Liver (tissue), 8 donors: ENCODE measurements at regions not wholly inside any gene's neighbourhood (a gene's known extent, or its start where the extent isn't known, plus 50 kb on each side); places are given as distances from the start of the nearest gene placed in this dataset.

Experiments used
- DNase-seq: peaks from one replicate; pipeline ENCODE4 v3.0.0-alpha.2; 2017; ENCODE audit warnings: low spot score
- H3K27ac ChIP-seq, 2 donors: one replicate each; pipeline ENCODE4 v1.7.0; 2013; ENCODE audit warnings: inconsistent platforms in 2 of 2, low read length in 2 of 2, control low read depth in 1 of 2, low read depth in 1 of 2, mild to moderate bottlenecking in 1 of 2
- H3K27me3 ChIP-seq, 4 donors: one replicate each; pipeline versions ENCODE4 v1.6.1 to v1.7.0; 2013; ENCODE audit warnings: low read length in 3 of 4, inconsistent platforms in 1 of 4, mild to moderate bottlenecking in 1 of 4, moderate library complexity in 1 of 4; ENCODE audit not compliant: control insufficient read depth in 4 of 4, insufficient read depth in 4 of 4
- H3K36me3 ChIP-seq, 4 donors: one replicate each; pipeline versions ENCODE4 v1.6.1 to v1.7.0; 2013; ENCODE audit warnings: low read length in 3 of 4, mild to moderate bottlenecking in 3 of 4, low read depth in 1 of 4, moderate library complexity in 1 of 4; ENCODE audit not compliant: control insufficient read depth in 4 of 4, insufficient read depth in 3 of 4
- H3K4me1 ChIP-seq, 4 donors: one replicate each; pipeline versions ENCODE4 v1.6.1 to v1.7.0; 2013; ENCODE audit warnings: low read length in 3 of 4, mild to moderate bottlenecking in 3 of 4, moderate library complexity in 1 of 4; ENCODE audit not compliant: control insufficient read depth in 4 of 4, insufficient read depth in 4 of 4
- H3K4me3 ChIP-seq, 3 donors: one replicate each; pipeline versions ENCODE4 v1.6.1 to v1.7.0; 2013; ENCODE audit warnings: low read length in 3 of 3, control low read depth in 1 of 3, low read depth in 1 of 3, mild to moderate bottlenecking in 1 of 3
- H3K9ac ChIP-seq, 2 donors: one replicate each; pipeline ENCODE4 v1.7.0; 2013; ENCODE audit warnings: low read length in 2 of 2, mild to moderate bottlenecking in 2 of 2, moderate library complexity in 2 of 2, control low read depth in 1 of 2, low read depth in 1 of 2
- H3K9me3 ChIP-seq, 4 donors: one replicate each; pipeline versions ENCODE4 v1.6.1 to v1.7.0; 2013; ENCODE audit warnings: low read length in 3 of 4; ENCODE audit not compliant: control insufficient read depth in 4 of 4
- CTCF ChIP-seq: fragments of 150-350 bp; IDR thresholded peaks from 2 replicates; pipeline ENCODE4 v1.5.1; 2017; ENCODE audit warnings: improper control_type of control experiment, low read depth, low read length; ENCODE audit not compliant: missing input control
- EGR1 ChIP-seq, 2 donors: IDR thresholded peaks; 2 replicates each; pipeline ENCODE4 v1.6.1; 2016 to 2018; ENCODE audit warnings: antibody characterized with exemption in 2 of 2, low read depth in 2 of 2
- FOXA1 ChIP-seq: IDR thresholded peaks from 2 replicates; pipeline ENCODE4 v1.6.1; 2016; ENCODE audit warnings: antibody characterized with exemption
- FOXA2 ChIP-seq: IDR thresholded peaks from 2 replicates; pipeline ENCODE4 v1.6.1; 2016; ENCODE audit warnings: antibody characterized with exemption
- HNF4G ChIP-seq: IDR thresholded peaks from 2 replicates; pipeline ENCODE4 v1.6.1; 2016; ENCODE audit warnings: antibody characterized with exemption
- JUND ChIP-seq, 2 donors: IDR thresholded peaks; 2 replicates each; pipeline ENCODE4 v1.6.1; 2016; ENCODE audit warnings: antibody characterized with exemption in 2 of 2
- MAX ChIP-seq: IDR thresholded peaks from 2 replicates; pipeline ENCODE4 v1.6.1; 2016; ENCODE audit warnings: antibody characterized with exemption
- NR2F2 ChIP-seq: IDR thresholded peaks from 2 replicates; pipeline ENCODE4 v1.6.1; 2016; ENCODE audit warnings: antibody characterized with exemption
- RAD21 ChIP-seq, 2 donors: IDR thresholded peaks; 2 replicates each; pipeline ENCODE4 v1.6.1; 2016; ENCODE audit warnings: antibody characterized with exemption in 2 of 2, mild to moderate bottlenecking in 2 of 2
- REST ChIP-seq: IDR thresholded peaks from 2 replicates; pipeline ENCODE4 v1.6.1; 2016; ENCODE audit warnings: antibody characterized with exemption, mild to moderate bottlenecking
- RXRA ChIP-seq, 2 donors: IDR thresholded peaks; 2 replicates each; pipeline ENCODE4 v1.6.1; 2017 to 2018; ENCODE audit warnings: antibody characterized with exemption in 2 of 2, mild to moderate bottlenecking in 1 of 2
- SP1 ChIP-seq: IDR thresholded peaks from 2 replicates; pipeline ENCODE4 v1.6.1; 2018; ENCODE audit warnings: antibody characterized with exemption, mild to moderate bottlenecking
- YY1 ChIP-seq: IDR thresholded peaks from 2 replicates; pipeline ENCODE4 v1.6.1; 2016; ENCODE audit warnings: antibody characterized with exemption, mild to moderate bottlenecking
- ZBTB33 ChIP-seq: IDR thresholded peaks from 2 replicates; pipeline ENCODE4 v1.6.1; 2016; ENCODE audit warnings: antibody characterized with exemption
- WGBS: extraction: QIAGEN DNeasy Blood & Tissue Kit; methylation state at CpG from one replicate; pipeline ENCODE4 v1.1.7; 2013; 5-methylcytosine and 5-hydroxymethylcytosine counted together
- donor health status: healthy.
- donor health status: healthy.
- donor health status: healthy.
- donor health status: healthy.
- donor health status: healthy.

- 94% methylated on average over 8 of the region's 8 CpGs for WGBS
- Histone ChIP-seq H3K9ac (no peak overlapping the region), H3K4me1 (no peaks in the 10 kb centered on the region), H3K4me3 (no peak overlapping the region), H3K27ac (no peak overlapping the region), H3K9me3 (no peaks in the 10 kb centered on the region), H3K27me3 (no peaks in the 10 kb centered on the region), H3K36me3 (no peaks in the 10 kb centered on the region)
- peak; percentile 27 for DNase-seq
- no peak for TF ChIP-seq YY1
- TF ChIP-seq JUND (IDR thresholded peaks at IDR 0.05): no peak
- no peak for TF ChIP-seq MAX
- TF ChIP-seq EGR1 (IDR thresholded peaks at IDR 0.05; ENCODE audit: low read depth in 2 of 2): no peak
- no peak for TF ChIP-seq FOXA2
- TF ChIP-seq SP1: no peak
- no peak for TF ChIP-seq CTCF
Measured at GRCh38 chr9:93899609-93900435, 55.3 kb downstream of the BARX1 start.

- no peak for DNase-seq
- peaks cover 1 to 6% (median 2%) of the 10 kb centered on the region in 4 donors for H3K4me1 ChIP-seq
- H3K9me3 ChIP-seq: no peaks in the 10 kb centered on the region
- WGBS: 88% methylated on average over 17 of the region's 17 CpGs
- no peak for TF ChIP-seq EGR1 (IDR thresholded peaks at IDR 0.05; ENCODE audit: low read depth in 2 of 2)
- TF ChIP-seq RAD21 (IDR thresholded peaks at IDR 0.05): no peak
- TF ChIP-seq FOXA1: no peak
- TF ChIP-seq YY1: no peak
- no peak for TF ChIP-seq ZBTB33
- no peak for TF ChIP-seq HNF4G
- no peak overlapping the region for H3K4me3 ChIP-seq
- no peak overlapping the region for H3K27ac ChIP-seq
- no peaks in the 10 kb centered on the region for H3K27me3 ChIP-seq
- no peak overlapping the region for H3K9ac ChIP-seq
- no peaks in the 10 kb centered on the region for H3K36me3 ChIP-seq
Measured at GRCh38 chr9:93898502-93899426, 56.4 kb downstream of the BARX1 start.

- Histone ChIP-seq H3K9ac (no peak overlapping the region), H3K4me1 (peaks cover 3 to 11% (median 6%) of the 10 kb centered on the region in 4 donors), H3K27me3 (no peaks in the 10 kb centered on the region), H3K36me3 (no peaks in the 10 kb centered on the region), H3K4me3 (no peak overlapping the region), H3K9me3 (no peaks in the 10 kb centered on the region), H3K27ac (no peak overlapping the region)
- WGBS: 75% methylated on average over 2 of the region's 2 CpGs
- no peak for DNase-seq
- TF ChIP-seq JUND (IDR thresholded peaks at IDR 0.05) (no peak), NR2F2 (no peak), FOXA2 (no peak), RXRA (IDR thresholded peaks at IDR 0.05) (no peak), ZBTB33 (no peak), REST (no peak)
Measured at GRCh38 chr9:93898026-93898425, 57.1 kb downstream of the BARX1 start.
